ENCODE measurements at regions not wholly inside any gene's neighbourhood (a gene's known extent, or its start where the extent isn't known, plus 50 kb on each side); places are given as distances from the start of the nearest gene placed in this dataset.
"Not testable (repeated sequence)": the region's sequence is repeated elsewhere in the genome, so short reads cannot be mapped to it uniquely, and the experiment has no call there.

DNA sequence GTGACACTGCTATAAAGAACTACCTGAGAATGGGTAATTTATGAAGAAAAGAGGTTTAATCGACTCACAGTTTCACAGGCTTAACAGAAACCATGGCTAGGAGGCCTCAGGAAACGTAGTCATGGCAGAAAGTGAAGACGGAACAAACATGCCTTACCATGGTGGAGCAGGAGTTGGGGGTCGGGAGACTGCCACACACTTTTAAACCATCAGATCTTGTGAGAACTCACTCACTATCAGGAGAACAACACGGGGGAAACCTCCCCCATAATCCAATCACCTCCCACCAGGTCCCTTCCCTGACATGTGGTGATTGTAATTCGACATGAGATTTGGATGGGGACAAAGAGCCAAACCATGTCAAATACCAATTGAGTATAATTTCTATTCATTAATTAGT, 2392.6 kb upstream of the C9orf72 start:
- no peak for DNase-seq

DNA sequence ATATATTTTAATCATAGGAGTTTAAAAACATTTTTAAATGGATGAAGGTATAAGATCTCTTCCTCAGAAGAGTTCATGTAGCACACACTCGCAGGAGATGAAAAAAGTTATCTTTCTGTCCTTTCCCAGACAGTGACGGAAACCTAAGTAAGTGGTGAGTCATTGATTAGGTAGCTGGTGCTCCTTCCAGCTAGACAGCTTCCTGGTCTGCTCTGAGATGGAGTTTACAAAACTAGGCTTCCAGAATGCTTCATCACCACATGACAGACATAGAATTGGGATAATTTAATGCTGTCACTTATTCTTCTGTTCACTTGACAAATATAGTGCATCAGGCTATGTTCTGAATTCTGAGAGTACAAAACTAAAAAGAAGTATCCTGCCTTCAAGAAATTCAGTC, 2393.0 kb upstream of the C9orf72 start:
- DNase-seq, result no peak

DNA sequence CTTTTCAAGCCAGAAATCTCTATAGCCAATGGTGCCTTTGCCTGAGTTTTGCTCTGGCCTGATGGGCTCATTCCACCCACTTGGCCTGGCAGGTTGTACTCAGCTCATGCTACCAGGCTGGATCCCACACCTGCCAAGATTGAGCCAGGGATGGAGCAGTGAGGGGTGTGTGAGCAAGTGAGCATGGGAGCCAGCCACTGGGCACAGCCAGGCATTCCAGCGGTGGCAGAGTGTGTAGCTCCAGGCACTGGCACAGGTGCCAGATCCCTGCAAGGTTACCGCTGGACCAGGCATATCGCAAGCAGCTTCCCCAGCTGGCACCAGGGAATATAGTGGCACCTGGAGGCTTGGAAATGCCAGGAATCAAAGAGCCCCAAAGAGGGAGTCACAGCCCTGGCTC, 2395.6 kb upstream of the C9orf72 start:
- DNase-seq, result no peak

DNA sequence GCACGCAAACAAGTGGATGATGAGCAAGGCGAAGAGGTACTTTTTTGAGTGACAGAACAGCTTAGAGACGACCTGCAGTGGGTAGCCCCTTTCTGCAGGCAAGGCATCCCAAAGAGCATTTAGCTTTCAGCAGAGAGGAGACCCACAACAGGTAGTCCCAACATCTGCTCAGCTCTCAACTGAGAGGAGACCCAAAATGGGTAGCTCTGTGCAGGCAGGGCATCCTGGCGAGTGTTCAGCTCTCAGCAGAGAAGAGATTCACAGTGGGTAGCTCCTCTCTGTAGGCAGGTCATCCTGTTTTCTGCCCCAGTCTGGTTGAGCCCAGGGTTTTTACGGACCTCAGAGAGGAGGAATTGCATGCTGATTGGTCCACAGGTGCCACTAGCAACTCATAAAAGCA, 2396.1 kb upstream of the C9orf72 start:
- no peak for DNase-seq

DNA sequence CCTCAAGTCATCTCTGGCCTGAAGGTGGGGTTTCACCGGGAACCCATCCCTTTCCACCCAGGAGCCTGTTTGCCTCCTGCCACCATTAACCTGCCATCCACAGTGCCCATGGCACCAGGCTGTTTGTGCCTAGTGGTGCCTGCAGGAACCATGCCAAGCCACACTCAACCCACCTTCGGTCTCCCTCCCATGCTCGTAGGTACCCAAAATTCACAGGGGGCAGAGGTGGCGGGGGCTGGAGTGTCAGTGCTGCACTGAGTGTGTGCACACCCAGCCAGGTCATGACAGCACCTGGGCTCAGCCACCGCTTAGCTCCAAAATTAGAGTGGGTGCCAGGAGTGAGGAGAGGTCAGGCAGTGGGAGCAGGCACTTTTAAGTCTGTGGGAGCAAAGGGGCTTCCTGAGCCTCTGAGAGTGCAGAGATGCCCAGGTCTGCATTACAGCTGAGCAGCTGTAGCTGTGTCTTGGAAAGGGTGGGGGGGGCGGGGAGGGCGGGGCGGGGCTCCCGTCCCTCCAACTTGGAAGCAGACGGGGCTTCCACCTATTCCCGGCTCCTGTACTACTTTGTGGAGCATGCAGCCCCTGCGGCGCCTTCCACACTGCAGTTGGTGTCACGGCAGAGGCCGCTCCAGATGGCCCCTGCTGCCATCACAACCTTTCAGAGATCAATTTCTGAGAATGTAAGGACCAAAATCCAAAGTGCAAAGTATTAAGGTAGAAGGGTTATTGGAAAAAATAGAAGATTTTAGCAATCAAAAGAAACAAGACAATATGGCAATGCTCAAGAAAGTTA, 2396.8 kb upstream of the C9orf72 start:
- no peak for DNase-seq

DNA sequence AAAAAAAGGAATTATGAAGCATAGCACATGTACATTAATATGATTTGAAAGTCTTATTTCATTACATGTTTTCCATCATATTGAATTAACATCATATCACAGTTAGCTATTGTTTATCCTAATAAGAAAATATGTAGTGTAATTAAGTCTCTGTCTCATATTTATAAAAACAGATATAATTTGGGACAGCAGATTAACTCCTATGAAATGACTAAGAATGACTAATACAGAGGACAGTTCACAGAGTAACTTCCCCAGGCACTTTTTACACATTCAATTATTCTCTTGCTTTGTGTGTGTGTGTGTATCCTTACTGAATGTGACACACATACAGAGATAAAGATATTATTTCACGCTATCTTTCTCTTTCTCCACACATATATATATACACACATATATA, 2400.9 kb upstream of the C9orf72 start:
- no peak for DNase-seq

DNA sequence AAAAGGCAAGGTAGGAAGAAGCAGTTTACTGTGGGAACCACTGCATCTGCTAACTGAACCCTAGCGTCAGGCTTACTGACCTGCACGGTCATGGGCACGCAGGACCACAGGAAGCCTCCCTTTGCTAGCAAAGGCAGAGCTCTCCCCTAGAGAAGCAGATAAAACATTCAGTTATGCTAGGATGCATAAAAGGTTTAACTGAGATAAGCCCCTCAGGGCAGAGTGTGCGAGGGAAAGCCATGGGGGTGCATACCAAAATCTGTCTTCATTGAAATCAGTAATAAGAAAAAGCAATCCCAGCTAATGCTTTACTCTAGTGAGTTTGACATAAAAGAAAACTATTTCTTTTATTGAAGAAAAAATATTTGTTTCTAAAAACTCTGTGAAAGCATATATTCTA, 2403.7 kb upstream of the C9orf72 start:
- no peak for DNase-seq

DNA sequence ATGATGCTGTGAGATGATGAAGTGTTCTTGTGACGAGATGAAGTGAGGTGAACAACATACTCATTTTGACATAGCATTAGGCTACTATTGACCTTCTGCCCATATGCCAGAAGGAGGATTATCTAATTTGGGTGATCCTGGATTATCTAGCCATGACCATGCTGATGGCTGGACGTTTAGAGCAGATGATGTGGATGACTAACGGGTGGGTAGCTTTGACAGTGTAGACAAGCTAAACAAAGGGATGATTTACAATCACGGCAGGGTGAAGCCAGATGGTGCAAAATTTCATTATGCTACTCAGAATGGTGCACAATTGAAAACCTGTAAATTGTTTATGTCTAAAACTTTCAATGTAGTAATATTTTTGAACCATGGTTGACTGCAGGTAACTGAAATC, 2403.4 kb upstream of the ACO1 start:
- DNase-seq, result peak; percentile 1

DNA sequence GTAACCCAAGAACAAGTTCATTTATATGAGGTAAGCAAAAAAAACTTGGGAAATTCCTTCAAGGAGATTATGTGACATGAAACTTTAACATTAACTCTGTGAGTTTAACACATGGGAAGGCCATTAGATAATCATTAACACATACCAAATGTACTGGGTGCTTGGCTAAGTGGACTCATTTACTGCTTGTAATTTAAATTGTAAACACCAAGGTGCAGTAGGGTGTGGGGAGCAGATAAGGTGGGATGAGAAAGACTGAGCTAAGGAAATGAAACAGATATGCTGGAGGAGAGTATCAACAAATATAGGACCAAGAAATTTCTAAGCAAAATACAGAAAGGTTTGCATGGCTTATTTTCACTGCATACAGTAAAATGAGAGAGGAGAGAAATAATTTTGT, 2384.8 kb upstream of the ACO1 start:
- no peak for DNase-seq

DNA sequence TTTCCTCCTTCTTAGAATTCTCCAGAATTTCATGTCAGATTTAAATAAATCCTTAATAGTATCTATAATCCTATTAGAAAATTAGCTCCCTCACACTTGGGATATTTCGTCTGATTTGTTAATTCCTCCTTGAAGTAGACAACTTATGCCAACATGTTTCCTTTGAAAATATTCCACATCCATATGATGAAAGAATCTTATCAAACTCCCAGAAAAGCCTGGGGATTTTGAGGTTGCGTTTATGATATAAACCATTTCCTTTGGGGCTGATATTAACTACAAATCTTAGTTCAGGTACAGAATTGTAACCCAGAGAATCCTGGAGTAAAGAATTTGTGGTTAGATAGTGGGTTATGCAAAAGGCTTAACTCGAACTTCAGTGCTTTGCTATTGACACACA, 2373.8 kb upstream of the ACO1 start:
- DNase-seq, result no peak

DNA sequence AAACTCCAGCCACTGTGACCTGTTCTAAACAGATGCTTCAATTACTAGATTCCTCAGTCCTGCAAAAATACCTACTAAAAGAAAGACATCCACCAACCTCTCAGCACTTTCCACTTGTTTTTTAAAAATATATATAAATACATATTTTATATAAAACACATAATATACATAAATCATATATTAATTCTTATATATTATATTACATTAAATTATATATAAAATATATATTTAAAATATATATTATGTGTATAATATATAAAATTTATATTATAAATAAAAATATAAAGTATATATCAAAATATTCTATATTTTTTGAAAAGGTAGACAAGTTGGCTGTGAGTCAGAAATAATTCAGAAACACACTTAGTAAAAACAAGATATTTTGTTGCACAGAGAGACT, 2371.8 kb upstream of the ACO1 start:
- DNase-seq, result no peak

DNA sequence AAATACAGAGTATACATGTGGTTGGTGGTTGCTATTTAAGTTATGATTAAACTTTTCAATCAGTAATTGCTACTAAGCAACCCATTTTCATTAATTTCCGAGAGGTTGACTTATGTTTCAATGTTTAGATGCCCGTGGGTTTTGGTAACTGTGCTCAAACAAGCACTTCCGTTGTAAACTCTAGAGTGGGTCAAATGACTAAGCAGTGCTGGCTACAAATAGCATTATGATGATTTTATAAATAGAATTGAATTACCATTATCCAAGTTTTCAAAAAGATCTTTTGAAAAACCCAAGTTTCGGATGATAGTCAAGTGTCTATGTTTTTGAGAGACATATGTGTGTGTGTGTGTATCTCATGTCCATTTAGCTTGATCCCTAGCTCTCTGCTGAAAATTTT, 2369.4 kb upstream of the ACO1 start:
- DNase-seq, result no peak

DNA sequence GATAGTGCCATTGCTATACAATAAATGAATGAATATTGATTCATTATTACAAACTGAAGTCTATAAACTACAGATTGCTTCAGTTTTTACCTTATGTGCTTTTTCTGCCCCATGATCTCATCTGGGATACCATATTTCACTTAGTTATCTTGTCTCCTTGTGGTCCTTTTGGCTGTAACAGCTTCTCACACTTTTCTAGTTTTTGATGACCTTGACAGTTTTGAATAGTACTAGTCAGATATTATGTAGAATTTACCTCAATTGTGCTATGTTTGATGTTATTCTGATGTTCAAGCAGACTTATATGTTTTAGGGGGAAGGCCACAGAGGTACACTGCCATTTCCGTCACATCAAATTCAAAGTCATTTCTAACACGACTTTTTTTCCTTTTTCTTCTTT, 2364.3 kb upstream of the ACO1 start:
- DNase-seq, result no peak

DNA sequence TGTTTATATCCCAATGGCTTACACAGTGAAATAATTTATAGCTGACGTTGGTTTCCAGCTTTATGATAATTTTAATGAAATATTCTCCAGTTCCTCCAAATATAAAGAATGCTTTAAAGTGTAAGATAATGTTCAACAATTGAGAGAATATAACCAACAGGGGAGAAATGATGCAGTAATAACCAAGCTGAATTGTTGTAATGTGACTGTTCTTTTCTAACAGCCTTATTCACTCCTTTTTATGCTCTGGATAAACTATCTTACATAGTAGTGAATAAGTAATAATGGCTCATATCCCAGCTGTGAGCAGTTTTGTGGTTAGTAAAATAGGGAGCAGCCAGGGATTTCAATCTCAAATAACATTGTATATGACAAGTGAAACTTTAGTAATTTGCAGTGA, 2348.7 kb upstream of the ACO1 start:
- no peak for DNase-seq

DNA sequence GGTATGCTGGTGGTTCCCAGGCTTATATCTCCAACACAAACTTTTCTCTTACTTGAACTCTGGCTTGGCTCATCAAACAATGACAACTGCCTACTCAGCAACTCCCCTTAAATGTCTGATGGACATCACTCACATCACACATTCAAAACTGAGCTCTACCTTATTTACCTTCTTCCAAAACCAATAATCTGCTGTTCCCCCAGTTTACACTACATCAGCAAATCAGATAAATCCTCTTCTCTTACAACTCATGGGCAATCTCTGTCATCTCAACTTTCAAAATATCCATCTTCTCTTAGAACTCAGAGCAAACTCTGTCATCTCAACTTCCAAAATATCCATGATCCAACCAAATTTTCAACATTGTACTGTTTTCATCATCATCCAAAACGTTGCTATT, 2347.9 kb upstream of the ACO1 start:
- DNase-seq, result no peak

DNA sequence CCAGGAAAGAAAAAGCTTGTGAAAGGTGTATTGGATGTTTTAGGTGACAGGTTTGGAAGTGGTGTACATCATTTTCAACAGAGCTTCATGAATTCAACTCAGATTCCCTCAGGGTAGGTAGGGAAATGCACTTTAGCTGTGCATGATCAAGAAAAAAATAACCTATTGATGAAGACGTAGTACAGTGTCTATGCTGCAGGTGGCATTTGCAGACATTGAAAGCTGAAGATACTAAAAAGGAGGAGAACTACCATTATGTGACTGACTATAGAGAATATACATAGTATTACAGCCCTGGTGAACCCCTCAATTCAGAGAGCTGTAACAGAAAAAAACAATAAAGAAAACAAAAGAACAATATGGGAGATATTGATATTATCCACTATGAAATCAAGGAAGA, 2344.7 kb upstream of the ACO1 start:
- DNase-seq, result peak; percentile 1

DNA sequence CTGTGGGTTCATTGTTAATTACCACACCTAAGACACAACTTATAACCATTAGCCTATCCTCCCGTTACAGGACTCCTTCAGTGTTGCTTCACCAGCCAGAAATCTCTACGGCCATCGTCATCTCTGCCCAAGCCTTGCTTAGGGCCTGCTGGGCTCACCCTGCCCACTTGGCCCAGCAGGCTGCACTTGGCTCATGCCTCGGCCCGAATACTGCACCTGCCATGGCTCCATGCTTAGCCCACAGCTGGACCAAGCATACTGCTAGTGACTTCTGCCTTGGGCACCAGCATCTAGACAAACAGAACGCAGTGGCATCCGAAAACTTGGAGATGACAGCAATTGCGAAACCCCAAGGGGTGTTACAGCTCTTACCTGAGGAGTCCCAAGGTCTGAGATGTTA, 2336.0 kb upstream of the ACO1 start:
- DNase-seq, result no peak

DNA sequence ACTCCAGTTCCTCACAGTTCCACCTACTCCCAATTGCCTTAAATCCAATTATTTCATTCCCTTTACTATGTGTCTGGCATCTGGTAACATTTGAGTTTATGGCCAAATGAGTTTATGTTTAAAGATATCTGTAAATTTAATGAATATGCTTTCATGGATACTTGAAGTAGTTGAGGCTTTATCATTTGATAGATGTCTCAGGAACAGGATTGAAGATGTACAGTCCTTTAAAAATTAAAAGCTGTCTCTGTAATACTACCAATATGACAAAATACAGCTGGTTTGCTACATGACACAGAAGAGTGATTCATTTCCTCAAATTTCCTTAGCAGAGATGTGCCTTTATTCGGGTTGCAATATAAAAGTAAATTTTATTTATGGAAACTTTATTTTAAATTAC, 2326.0 kb upstream of the ACO1 start:
- DNase-seq, result no peak

DNA sequence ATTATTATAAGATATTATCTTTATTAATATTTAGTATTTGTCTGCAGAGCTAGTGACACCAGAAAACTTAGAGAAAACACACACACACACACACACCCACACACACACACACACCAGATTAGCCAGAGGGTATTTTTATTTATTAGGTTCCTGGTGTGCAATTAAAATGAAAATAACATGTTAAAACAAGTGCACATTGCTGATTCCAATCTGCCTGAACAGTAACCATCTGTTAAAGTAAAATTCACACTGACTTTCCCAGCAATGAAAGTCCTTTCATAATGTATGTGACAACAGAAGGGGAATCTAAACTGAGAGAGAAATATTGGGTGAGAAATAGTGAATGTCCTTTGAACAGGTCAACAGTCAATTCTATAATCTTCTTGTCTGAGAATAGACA, 2323.5 kb upstream of the ACO1 start:
- DNase-seq, result no peak

DNA sequence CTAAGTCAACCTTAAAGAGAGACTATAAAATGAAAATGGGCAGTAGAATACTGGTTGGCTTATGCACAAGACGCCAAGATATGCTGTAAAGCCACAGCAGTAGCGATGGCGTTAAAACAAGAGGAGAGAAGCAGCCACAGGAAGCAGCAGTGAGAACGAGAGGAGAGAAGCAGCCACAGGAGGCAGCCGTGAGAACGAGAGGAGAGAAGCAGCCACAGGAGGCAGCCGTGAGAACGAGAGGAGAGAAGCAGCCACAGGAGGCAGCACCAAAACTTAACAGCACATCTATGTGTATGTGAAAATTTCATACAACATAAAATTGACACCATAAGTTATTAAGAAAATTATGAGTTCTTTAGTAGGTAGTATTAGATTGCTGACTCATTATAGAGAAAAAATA, 2318.6 kb upstream of the ACO1 start:
- no peak for DNase-seq

DNA sequence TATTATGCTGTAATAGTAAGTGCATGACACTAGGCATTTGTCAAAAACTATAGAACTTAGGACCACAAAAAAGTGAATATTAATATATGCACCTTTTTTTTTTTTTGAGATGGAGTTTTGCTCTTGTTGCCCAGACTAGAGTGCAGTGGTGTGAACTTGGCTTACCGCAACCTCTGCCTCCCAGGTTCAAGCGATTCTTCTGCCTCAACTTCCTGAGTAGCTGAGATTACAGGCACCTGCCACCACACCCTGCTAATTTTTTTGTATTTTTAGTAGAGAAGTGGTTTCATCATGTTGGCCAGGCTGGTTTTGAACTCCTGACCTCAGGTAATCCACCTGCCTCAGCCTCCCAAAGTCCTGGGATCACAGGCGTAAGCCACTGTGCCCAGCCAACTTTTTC, 2315.2 kb upstream of the ACO1 start:
- DNase-seq, result not testable (repeated sequence)

DNA sequence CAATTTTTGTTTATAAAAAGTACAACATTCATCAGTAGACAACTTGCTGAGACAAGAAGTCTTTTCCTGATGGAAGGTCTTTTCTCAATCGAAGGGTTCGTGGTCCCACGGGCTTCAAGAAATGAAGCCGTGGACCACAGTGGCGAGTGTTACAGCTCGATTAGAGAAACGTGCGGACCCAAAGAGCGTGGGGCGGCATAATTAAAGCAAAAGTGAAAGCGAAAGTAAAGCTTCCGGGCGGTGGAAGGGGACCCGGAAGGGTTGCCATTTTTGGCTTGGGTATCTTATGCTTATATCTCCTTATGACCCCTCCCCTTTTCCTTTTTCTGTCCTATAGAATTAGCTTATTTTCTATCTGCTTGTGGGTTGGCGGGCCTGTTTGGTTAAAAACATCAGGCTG, 2309.4 kb upstream of the ACO1 start:
- no peak for DNase-seq

DNA sequence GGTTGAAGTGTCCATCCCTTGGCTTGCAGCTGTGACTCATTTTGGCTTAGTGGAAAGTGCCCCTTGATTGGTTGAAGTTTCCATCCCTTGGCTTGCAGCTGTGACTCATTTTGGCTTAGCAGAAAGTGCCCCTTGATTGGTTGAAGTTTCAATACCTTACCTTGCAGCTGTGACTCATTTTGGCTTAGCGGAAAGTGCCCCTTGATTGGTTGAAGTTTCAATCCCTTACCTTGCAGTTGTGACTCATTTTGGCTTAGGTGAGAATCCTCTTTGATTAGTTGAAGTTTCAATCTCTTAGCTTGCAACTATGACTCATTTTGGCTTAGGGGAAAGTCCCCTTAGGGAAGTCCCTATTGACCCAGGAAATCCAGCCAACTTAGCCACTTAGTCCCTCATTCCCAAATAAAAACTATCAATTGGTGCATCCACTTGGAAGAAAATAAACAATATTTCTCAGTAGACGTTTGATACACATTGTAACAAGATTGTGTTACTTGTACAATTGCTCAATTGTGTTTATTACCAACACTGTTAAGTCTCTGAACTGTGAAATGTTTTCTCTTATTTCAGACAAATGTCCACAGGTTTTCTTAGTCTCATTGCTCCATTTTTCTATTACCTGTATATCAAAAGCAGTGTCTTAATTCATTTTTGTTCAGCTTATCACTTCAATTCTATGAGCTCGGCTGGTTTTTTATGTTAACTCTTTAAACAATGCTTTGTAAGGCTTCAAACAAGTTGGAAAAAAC, 2308.8 kb upstream of the ACO1 start:
- DNase-seq, result no peak

DNA sequence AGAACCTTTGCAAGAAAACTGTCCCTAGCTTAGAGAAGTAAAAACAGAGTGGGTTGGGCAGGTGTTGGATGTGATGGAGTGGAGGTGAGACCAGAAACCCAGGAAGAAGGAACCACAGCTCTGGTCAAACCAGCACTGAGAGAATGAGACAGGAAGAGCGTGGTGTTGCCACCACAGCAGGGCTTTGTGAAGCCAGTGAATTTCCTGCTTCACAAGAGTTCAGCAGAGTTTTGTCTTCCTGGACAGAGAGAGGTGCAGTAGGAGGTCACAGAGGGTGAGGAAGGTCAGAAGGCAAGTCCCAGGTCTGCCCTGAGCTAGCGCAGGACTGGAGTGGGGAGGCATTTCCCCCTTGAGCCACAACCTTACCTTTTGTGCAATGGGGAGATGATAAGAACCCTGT, 2306.2 kb upstream of the ACO1 start:
- no peak for DNase-seq

DNA sequence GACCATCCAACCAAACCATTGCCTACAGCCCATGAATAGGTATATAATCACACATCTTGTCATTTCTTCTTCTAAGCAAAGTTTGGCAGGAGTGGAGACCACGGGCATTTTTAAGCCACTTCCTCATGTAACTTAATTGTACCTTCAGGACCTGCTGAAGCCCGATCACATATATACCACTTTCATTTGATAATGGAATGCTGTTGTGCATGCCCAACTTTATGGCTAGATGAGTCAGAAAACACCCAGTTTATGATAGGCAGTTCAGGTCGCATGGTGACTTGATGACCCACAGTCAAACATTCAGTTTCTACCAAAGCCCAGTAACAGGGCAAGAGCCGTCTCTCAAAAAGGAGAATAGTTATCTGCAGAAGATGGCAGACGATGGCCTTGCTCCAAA, 2295.0 kb upstream of the ACO1 start:
- DNase-seq, result no peak

All from eye (tissue), 1 donor.